H1 (cell line): ENCODE measurements at regions not wholly inside any gene's neighbourhood (a gene's known extent, or its start where the extent isn't known, plus 50 kb on each side); places are given as distances from the start of the nearest gene placed in this dataset.

ENCODE experiments used
- CTCF ChIA-PET: fragments of 300-600 bp; sonication (Branson Sonifier 250); formaldehyde crosslinking; loops from one replicate; lab custom pipeline; 2021; ENCODE audit not compliant: partially characterized antibody; lab: Charles Lee
- POLR2A ChIA-PET: fragments of 300-600 bp; sonication (Branson Sonifier 250); formaldehyde crosslinking; loops from one replicate; lab custom pipeline; 2021; ENCODE audit warnings: inconsistent platforms; ENCODE audit not compliant: partially characterized antibody; lab: Charles Lee
- DNase-seq, 2 experiments: peaks; one replicate each; pipeline versions ENCODE4 v3.0.0 to v3.0.0-alpha.2; 2010 to 2022; ENCODE audit warnings: low spot score in 2 of 2, low read depth in 1 of 2, mixed read lengths in 1 of 2
- FAIRE-seq: peaks from 2 replicates; lab custom pipeline; 2011; peaks lifted over from hg19 to GRCh38; lab: Jason Lieb, UNC
- H2AFZ ChIP-seq: 2 replicates; pipeline ENCODE4 v1.8.1; 2012; ENCODE audit warnings: low read length, inconsistent platforms
- H2AK5ac ChIP-seq: 2 replicates; pipeline ENCODE4 v1.6.1; 2013; ENCODE audit warnings: low read depth, low read length
- H2BK120ac ChIP-seq: replicated peaks from 2 replicates; pipeline ENCODE3; 2013; ENCODE audit warnings: low read depth, low read length, inconsistent platforms
- H2BK12ac ChIP-seq: 2 replicates; pipeline ENCODE4 v1.6.1; 2013; ENCODE audit warnings: low read depth, low read length
- H2BK15ac ChIP-seq: 2 replicates; pipeline ENCODE4 v1.6.1; 2013; ENCODE audit warnings: low read length
- H2BK20ac ChIP-seq: 2 replicates; pipeline ENCODE4 v1.6.1; 2013; ENCODE audit warnings: low read length
- H2BK5ac ChIP-seq: 2 replicates; pipeline ENCODE4 v1.6.1; 2013; ENCODE audit warnings: low read depth, low read length
- H3K14ac ChIP-seq: 2 replicates; pipeline ENCODE4 v1.6.1; 2013; ENCODE audit warnings: inconsistent platforms; ENCODE audit not compliant: insufficient read length
- H3K18ac ChIP-seq: 2 replicates; pipeline ENCODE4 v1.6.1; 2013; ENCODE audit warnings: low read length; ENCODE audit errors: extremely low read depth
- H3K23ac ChIP-seq: 2 replicates; pipeline ENCODE4 v1.6.1; 2013; ENCODE audit warnings: inconsistent platforms; ENCODE audit not compliant: insufficient read length
- H3K23me2 ChIP-seq: 2 replicates; pipeline ENCODE4 v1.6.1; 2013; ENCODE audit warnings: low read depth, low read length
- H3K27ac ChIP-seq: 2 replicates; pipeline ENCODE4 v1.6.1; 2011; ENCODE audit warnings: low read depth, low read length, inconsistent platforms
- H3K27me3 ChIP-seq, 4 experiments: replicated peaks in 1 of 4; 1 replicate in 1 of 4; 2 replicates in 3 of 4; pipeline versions ENCODE4 v1.6.1 to v1.8.1; 2011 to 2013; ENCODE audit warnings: low read length in 3 of 4, mild to moderate bottlenecking in 3 of 4, inconsistent platforms in 2 of 4, mixed read lengths in 2 of 4, moderate library complexity in 1 of 4; ENCODE audit not compliant: control insufficient read depth in 3 of 4, insufficient read depth in 3 of 4; ENCODE audit errors: extremely low read depth in 1 of 4
- H3K36me3 ChIP-seq, 4 experiments: 2 replicates each; pipeline versions ENCODE4 v1.6.1 to v1.8.1; 2011 to 2013; ENCODE audit warnings: mild to moderate bottlenecking in 4 of 4, low read length in 3 of 4, moderate library complexity in 2 of 4, control low read depth in 1 of 4, inconsistent platforms in 1 of 4; ENCODE audit not compliant: insufficient read depth in 4 of 4, control insufficient read depth in 2 of 4
- H3K4ac ChIP-seq: replicated peaks from 2 replicates; pipeline ENCODE3; 2013; ENCODE audit warnings: low read length, low read depth, mixed read lengths, inconsistent platforms; ENCODE audit not compliant: insufficient read length
- H3K4me1 ChIP-seq, 4 experiments: replicated peaks in 1 of 4; 1 replicate in 1 of 4; 2 replicates in 3 of 4; pipeline versions ENCODE4 v1.6.1 to v1.8.1; 2011 to 2013; ENCODE audit warnings: low read length in 3 of 4, inconsistent platforms in 2 of 4, mixed read lengths in 1 of 4; ENCODE audit not compliant: insufficient read depth in 4 of 4, control insufficient read depth in 3 of 4
- H3K4me2 ChIP-seq, 2 experiments: 2 replicates each; pipeline versions ENCODE4 v1.6.1 to v1.8.1; 2011 to 2013; ENCODE audit warnings: low read depth in 2 of 2, low read length in 2 of 2, control low read depth in 1 of 2, inconsistent platforms in 1 of 2, mild to moderate bottlenecking in 1 of 2; ENCODE audit not compliant: insufficient read depth in 1 of 2
- H3K4me3 ChIP-seq, 4 experiments: fragments of 200-600, 300-600 bp in 1 of 4; sonication (generic), shearing (Covaris generic), sonication (Bioruptor Twin) in 1 of 4; 2 replicates each; pipeline versions ENCODE4 v1.5.1 to v1.8.1; 2011 to 2016; ENCODE audit warnings: low read length in 4 of 4, low read depth in 3 of 4, control low read depth in 2 of 4, inconsistent platforms in 2 of 4, mild to moderate bottlenecking in 2 of 4, mixed read lengths in 1 of 4, moderate library complexity in 1 of 4; ENCODE audit not compliant: insufficient read depth in 2 of 4; ENCODE audit errors: extremely low read depth in 1 of 4
- H3K56ac ChIP-seq: replicated peaks from 2 replicates; pipeline ENCODE3; 2013; ENCODE audit warnings: low read depth, mild to moderate bottlenecking, mixed read lengths, low read length, inconsistent platforms; ENCODE audit not compliant: insufficient read length
- H3K79me1 ChIP-seq: 2 replicates; pipeline ENCODE4 v1.6.1; 2013; ENCODE audit warnings: low read depth, low read length, control low read depth
- H3K79me2 ChIP-seq, 2 experiments: 2 replicates each; pipeline versions ENCODE4 v1.6.1 to v1.8.1; 2012 to 2013; ENCODE audit warnings: low read length in 2 of 2, mild to moderate bottlenecking in 2 of 2, inconsistent platforms in 1 of 2; ENCODE audit not compliant: insufficient read depth in 2 of 2, control insufficient read depth in 1 of 2
- H3K9ac ChIP-seq, 4 experiments: replicated peaks in 1 of 4; 1 replicate in 1 of 4; 2 replicates in 3 of 4; pipeline versions ENCODE4 v1.6.1 to v1.8.1; 2011 to 2013; ENCODE audit warnings: low read depth in 3 of 4, low read length in 3 of 4, control low read depth in 2 of 4, mild to moderate bottlenecking in 2 of 4, moderate library complexity in 2 of 4, inconsistent platforms in 1 of 4; ENCODE audit errors: extremely low read depth in 1 of 4
- H3K9me3 ChIP-seq, 2 experiments: 2 replicates each; pipeline versions ENCODE4 v1.6.1 to v1.8.1; 2012 to 2013; ENCODE audit warnings: mild to moderate bottlenecking in 2 of 2, moderate library complexity in 2 of 2, control low read depth in 1 of 2, inconsistent platforms in 1 of 2, low read depth in 1 of 2, low read length in 1 of 2, mixed read lengths in 1 of 2; ENCODE audit not compliant: insufficient read depth in 2 of 2
- H4K20me1 ChIP-seq, 2 experiments: replicated peaks in 1 of 2; 2 replicates each; pipeline versions ENCODE3 to v1.8.1; 2011 to 2013; ENCODE audit warnings: inconsistent platforms in 2 of 2, low read length in 2 of 2, mild to moderate bottlenecking in 1 of 2; ENCODE audit not compliant: insufficient read depth in 2 of 2, control insufficient read depth in 1 of 2
- H4K5ac ChIP-seq: 2 replicates; pipeline ENCODE4 v1.6.1; 2013; ENCODE audit warnings: low read length, low read depth, mixed read lengths, inconsistent platforms; ENCODE audit not compliant: insufficient read length
- H4K8ac ChIP-seq: 2 replicates; pipeline ENCODE4 v1.8.0; 2013; ENCODE audit warnings: mild to moderate bottlenecking, moderate library complexity, low read length, inconsistent platforms; ENCODE audit not compliant: insufficient read depth; ENCODE audit errors: extremely low read depth
- H4K91ac ChIP-seq: replicated peaks from 2 replicates; pipeline ENCODE3; 2013; ENCODE audit warnings: low read length, mixed read lengths, inconsistent platforms; ENCODE audit not compliant: insufficient read length
- FOSL1 ChIP-seq: IDR thresholded peaks from 2 replicates; pipeline ENCODE4 v1.6.1; 2011; ENCODE audit warnings: mild to moderate bottlenecking, low read depth, low read length, moderate library complexity; ENCODE audit not compliant: insufficient read depth
- GTF2F1 ChIP-seq: IDR thresholded peaks from 2 replicates; pipeline ENCODE4 v1.6.1; 2012; ENCODE audit warnings: low read depth, low read length, improper control_type of control experiment, borderline replicate concordance
- MAFK ChIP-seq: IDR thresholded peaks from 2 replicates; pipeline ENCODE4 v1.6.1; 2012; ENCODE audit warnings: low read depth, mild to moderate bottlenecking, improper control_type of control experiment, low read length
- RAD21 ChIP-seq, 2 experiments: IDR thresholded peaks in 1 of 2; conservative IDR thresholded peaks in 1 of 2; 2 replicates each; pipeline ENCODE4 v1.6.1; 2011; ENCODE audit warnings: low read depth in 2 of 2, low read length in 2 of 2, improper control_type of control experiment in 1 of 2, inconsistent platforms in 1 of 2, mild to moderate bottlenecking in 1 of 2, moderate library complexity in 1 of 2
- WGBS, 2 experiments: shearing (Covaris generic) in 1 of 2; methylation state at CpG; one replicate each; pipeline versions ENCODE4 v1.1.6 to v1.1.7; 2013 to 2015; ENCODE audit warnings: low lambda C conversion rate in 2 of 2, mixed read lengths in 2 of 2, inconsistent platforms in 1 of 2, low coverage in 1 of 2, missing lambda C conversion rate in 1 of 2; ENCODE audit not compliant: insufficient replicate concordance in 2 of 2, insufficient coverage in 1 of 2, insufficient read length in 1 of 2; ENCODE audit errors: extremely low coverage in 1 of 2, missing lambda C conversion rate in 1 of 2; 5-methylcytosine and 5-hydroxymethylcytosine counted together

GRCh38 chr16:62638964-62639870, 603.0 kb upstream of the CDH8 start:
- Histone ChIP-seq H3K27me3 (no peaks in the 10 kb centered on the region), H3K79me1 (no peaks in the 10 kb centered on the region), H4K5ac (no peak overlapping the region), H4K8ac (no peak overlapping the region), H4K20me1 (no peaks in the 10 kb centered on the region), H3K4ac (no peak overlapping the region), H3K9ac (no peak overlapping the region), H2BK15ac (no peak overlapping the region), H3K27ac (no peak overlapping the region), H3K79me2 (no peaks in the 10 kb centered on the region), H3K56ac (no peak overlapping the region), H3K36me3 (no peaks in the 10 kb centered on the region), H2BK5ac (no peak overlapping the region), H3K9me3 (no peaks in the 10 kb centered on the region), H2BK20ac (no peak overlapping the region), H4K91ac (no peak overlapping the region), H2BK120ac (no peak overlapping the region), H3K23ac (no peak overlapping the region), H3K4me2 (no peak overlapping the region), H3K4me3 (no peak overlapping the region), H3K14ac (no peak overlapping the region), H3K4me1 (no peaks in the 10 kb centered on the region), H3K18ac (no peak overlapping the region), H2BK12ac (no peak overlapping the region), H2AFZ (peak overlapping the region; percentile 92), H3K23me2 (no peaks in the 10 kb centered on the region), H2AK5ac (no peak overlapping the region)
- DNase-seq (no peak), FAIRE-seq (no peak)
- POLR2A ChIA-PET: no interaction called here
- no peak for TF ChIP-seq FOSL1
- TF ChIP-seq MAFK: no peak
- no peak for TF ChIP-seq RAD21 (IDR thresholded peaks at IDR 0.05 in 1 of 2, conservative IDR thresholded peaks at IDR 0.05 in 1 of 2; ENCODE audit: low read depth in 2 of 2, low read length in 2 of 2)
- no peak for TF ChIP-seq GTF2F1
- 83% methylated on average over 5 of the region's 5 CpGs; no CpG with 5 or more reads in 1 of the 2 experiments for WGBS, 2 experiments
- CTCF ChIA-PET: no interaction called here
